ENCODE measurements at regions not wholly inside any gene's neighbourhood (a gene's known extent, or its start where the extent isn't known, plus 50 kb on each side); places are given as distances from the start of the nearest gene placed in this dataset.

DNA sequence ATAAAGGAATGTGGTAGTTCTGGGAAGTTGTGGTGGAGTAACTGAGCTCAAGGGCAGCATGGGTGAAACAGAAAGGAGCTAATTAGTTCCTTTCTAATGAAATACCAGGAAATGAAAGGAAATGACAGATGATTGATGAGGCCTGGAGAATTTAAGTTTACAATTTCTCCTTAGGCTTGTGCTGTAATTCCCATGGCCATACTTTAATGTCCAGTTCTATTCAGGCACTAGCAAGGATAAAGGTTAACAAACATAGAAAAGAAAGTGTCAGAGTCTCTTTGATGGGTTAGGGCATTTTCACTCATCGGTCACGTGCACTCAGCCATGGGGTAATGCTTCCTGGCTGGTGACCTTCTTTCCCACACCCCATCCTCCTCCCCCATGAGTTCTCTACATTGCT, 70.3 kb downstream of the CTSL start (continued):
- no peak for TF ChIP-seq PBX2 (CRISPR knock-in tag; IDR thresholded peaks at IDR 0.05; ENCODE audit: low read depth)
- TF ChIP-seq PBX2 (tag; conservative IDR thresholded peaks at IDR 0.05; ENCODE audit: low read depth): peak; percentile 88
- TF ChIP-seq NONO (IDR thresholded peaks at IDR 0.05; ENCODE audit: low read depth in 2 of 2, low read length in 1 of 2): no peak
- no peak for TF ChIP-seq KLF16 (IDR thresholded peaks at IDR 0.05)
- TF ChIP-seq, protein P1, sequence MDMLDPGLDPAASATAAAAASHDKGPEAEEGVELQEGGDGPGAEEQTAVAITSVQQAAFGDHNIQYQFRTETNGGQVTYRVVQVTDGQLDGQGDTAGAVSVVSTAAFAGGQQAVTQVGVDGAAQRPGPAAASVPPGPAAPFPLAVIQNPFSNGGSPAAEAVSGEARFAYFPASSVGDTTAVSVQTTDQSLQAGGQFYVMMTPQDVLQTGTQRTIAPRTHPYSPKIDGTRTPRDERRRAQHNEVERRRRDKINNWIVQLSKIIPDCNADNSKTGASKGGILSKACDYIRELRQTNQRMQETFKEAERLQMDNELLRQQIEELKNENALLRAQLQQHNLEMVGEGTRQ (CRISPR knock-in tag; IDR thresholded peaks at IDR 0.05): peak; percentile 56
- TF ChIP-seq BHLHE40 (IDR thresholded peaks at IDR 0.05; ENCODE audit: low read length): peak; percentile 61; the same call in 1 of the 2 replicates
- no peak for TF ChIP-seq NR2C2 (CRISPR knock-in tag; IDR thresholded peaks at IDR 0.05)
- peak; percentile 74; the same call in 1 of the 2 replicates for TF ChIP-seq NR2C2 (tag; IDR thresholded peaks at IDR 0.05)
- TF ChIP-seq TFAM (CRISPR knock-in tag; conservative IDR thresholded peaks at IDR 0.05): no peak
- no peak for TF ChIP-seq NFYB (IDR thresholded peaks at IDR 0.05; ENCODE audit: extremely low read depth, insufficient read length)
- no peak for TF ChIP-seq ZNF445 (CRISPR knock-in tag; IDR thresholded peaks at IDR 0.05; ENCODE audit: low read depth)
- TF ChIP-seq SMARCC2 (IDR thresholded peaks at IDR 0.05; ENCODE audit: low read depth): no peak
- TF ChIP-seq NR1H2 (CRISPR knock-in tag; IDR thresholded peaks at IDR 0.05): no peak
- TF ChIP-seq CREB3 (tag; conservative IDR thresholded peaks at IDR 0.05; ENCODE audit: low read depth): no peak
- TF ChIP-seq CLOCK (CRISPR knock-in tag; IDR thresholded peaks at IDR 0.05; ENCODE audit: borderline replicate concordance): no peak
- no peak for TF ChIP-seq SRSF3 (IDR thresholded peaks at IDR 0.05; ENCODE audit: insufficient read depth, low read length)
- TF ChIP-seq POLR2G (IDR thresholded peaks at IDR 0.05; ENCODE audit: low read depth, low read length): no peak
- no peak for TF ChIP-seq RBM17 (IDR thresholded peaks at IDR 0.05; ENCODE audit: borderline replicate concordance, low read depth, low read length)
- TF ChIP-seq CBFB (CRISPR knock-in tag; IDR thresholded peaks at IDR 0.05): no peak
- TF ChIP-seq ZNF589 (CRISPR knock-in tag; IDR thresholded peaks at IDR 0.05; ENCODE audit: low read depth): 0 out of 2 replicates have a peak, but pooled peaks have one; percentile 43
